ENCODE measurements at regions not wholly inside any gene's neighbourhood (a gene's known extent, or its start where the extent isn't known, plus 50 kb on each side); places are given as distances from the start of the nearest gene placed in this dataset.

DNA sequence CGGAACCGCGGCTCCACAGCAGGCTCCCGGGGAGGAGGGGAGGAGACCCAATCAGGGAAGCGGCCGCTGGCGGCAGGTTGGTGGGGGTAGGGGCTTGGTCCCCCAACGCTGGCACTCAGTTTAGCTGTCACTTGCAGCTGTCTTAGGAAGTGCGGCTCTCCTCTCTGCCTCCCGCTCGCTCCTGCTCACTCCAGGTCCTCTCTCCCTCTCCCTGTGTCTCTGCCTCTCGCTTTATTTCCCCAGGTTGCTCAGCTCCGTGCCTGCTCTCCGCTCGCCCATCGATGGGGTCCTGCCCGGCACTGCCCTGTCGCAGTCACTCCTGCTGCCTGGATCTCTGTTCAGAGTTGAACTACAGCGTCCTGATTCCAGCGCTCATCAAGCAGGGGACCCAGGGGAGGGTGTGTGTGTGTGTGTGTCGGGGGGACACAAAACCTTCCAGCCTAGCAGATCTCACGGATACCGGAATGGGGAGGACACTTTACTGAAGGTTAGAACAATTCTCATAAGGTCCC lies 145.6 kb downstream of the ENGASE start:
- DNase-seq (ENCODE audit: low read depth): no peak

DNA sequence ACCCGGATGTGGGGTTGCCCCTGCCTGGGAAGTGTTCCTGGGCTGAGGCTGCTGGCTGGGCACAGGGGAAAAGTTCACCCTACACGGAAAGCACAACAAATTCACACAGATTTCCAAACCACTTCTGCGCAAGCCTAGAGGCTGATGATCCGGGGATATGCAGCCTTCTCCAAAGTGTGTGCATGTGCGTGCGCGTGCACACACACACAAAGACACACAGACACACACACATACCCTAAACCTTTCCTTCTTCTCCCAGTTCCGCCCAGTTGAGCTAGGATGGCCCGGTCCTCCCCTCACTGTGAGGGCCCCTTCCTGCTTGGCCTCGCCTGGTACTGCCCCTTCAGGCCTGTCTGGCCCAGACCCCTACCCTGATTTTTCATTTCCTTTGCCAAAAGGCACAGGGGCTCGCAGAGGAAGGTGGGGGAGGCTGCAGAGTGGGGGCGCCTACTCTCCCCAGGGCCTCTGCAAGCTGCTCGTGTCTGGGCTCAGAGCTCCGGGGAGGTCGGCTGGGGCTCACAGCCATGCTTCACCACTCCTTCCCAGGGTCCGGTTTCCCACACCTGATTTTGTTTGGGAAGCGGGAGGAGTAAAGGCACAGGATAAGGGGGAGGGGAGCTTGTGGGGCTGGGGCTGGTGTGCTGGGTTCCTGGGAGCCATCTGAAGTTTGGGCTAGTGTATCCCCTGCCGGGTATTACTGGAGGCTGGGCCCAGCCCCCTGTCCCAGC lies 144.7 kb downstream of the ENGASE start:
- no peak for DNase-seq (ENCODE audit: low read depth)

DNA sequence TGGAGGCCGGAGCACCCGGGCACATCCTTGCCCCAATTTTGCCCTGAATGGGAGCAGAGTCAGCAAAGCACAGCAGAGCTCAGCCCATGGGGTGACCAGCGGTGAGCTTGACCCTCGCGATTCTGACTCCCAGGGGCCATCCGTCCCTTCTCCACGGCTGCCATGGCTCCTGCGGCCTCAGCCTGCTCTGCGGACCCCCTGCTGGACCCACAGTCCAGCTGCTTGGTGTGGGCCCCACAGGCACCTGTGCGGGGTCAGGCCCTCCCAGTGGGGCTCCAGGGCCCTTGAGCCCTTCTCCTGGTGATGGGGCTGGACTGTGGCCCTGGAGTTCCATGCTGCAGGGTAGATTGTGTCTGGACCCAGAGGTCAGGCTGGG lies 144.2 kb downstream of the ENGASE start:
- no peak for DNase-seq (ENCODE audit: low read depth)

DNA sequence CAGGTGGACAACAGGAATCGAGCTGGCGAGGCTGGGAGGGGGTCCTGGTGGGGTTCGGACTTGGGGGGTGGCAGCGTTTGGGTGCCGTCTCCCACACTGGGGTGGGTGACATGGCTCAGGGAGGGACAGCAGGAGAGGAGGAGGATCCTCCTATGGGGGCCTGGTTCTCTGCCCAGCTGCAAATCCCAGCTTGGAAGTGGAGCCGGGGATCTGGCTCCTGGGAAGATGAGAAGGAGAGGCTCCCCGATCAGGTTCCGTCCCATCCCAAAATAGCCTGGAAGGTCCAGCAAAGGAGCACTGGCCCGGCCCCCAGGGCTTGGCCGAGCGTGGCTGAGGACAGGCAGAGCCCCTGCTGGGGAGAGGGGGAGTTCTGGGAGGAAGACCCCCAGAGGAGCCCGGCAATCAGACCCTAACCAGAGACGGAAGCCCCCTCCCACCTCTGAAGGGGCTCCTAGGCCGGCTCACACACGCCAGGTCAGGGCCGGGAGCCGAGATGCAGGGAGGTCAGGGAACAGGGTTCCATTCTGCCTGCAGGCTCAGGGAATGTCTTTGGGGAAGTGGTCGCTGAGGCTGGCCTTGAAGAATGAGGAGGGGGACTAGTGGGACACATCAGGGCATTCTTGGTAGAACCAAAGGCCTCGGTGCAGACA lies 143.7 kb downstream of the ENGASE start:
- no peak for DNase-seq (ENCODE audit: low read depth)

DNA sequence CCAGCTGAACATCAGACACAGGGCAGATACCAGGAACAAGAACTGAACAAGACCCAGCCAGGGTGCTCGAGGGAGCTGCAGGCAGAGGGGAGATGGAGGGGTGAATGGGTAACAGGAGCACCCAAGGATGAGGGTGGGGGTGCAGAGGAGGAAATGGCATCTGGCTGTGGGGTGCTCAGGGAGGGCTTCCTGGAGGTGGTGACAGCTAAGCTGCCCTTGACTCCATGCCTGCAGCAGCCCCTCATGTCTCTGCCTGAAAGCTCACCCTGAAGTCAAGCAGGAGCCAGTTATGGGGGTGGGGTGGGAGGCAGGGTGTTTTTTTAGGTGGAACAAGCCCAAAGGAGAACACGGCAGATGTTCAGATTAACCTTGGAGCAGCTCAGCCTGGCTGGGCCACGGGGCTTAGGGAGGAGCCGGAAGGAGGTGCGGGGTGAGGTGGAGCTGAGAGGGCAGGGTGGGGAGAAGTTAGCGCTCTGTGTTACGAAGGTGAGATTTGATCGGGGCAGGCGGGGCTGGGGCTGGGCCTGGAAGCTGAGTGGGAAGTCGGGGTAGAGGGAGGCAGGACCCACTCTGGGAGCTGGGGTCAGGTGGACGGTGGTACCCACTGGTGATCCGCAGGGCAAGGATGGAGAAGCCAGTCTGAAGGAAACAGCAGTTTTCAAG lies 143.0 kb downstream of the ENGASE start:
- no peak for DNase-seq (ENCODE audit: low read depth)

DNA sequence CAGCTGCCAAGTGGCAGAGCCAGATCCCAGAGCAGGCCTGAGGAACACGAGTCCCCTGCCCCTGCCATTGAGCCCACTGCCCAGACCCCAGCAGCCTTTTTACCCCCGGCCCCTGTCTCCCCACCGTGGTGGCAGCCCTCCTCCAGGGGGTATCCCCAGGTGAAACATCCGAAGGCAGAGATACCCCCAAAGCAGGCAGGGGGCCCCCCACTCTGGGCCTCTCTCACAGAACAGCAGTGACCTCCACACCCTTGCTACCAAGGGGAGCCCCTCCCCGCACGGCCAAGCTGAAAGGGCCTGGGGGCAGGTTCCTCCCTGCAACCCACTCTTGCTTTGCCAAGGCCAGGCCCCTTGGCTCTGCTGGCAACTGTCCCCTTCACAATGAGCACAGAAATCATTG lies 142.2 kb downstream of the ENGASE start:
- DNase-seq (ENCODE audit: low read depth): no peak

DNA sequence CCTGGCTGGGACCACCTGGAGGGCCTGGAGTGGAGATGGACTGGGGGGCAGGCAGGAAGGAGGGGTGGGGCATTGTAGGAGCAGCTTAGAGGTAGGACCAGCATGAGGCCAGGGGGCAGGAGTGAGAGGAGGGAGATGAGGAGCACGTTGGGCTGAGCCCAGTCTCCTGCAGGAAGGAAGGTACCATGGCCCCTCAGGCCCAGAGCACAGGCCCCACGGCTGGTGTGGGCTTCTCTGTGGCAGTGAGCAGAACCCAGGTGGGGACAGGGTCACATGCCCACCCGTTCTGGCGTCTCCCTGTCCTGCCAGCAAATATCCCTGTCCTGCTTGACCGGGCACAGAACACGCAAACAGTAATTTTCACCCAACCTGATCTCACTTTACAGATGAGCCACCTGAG lies 141.8 kb downstream of the ENGASE start:
- no peak for DNase-seq (ENCODE audit: low read depth)

DNA sequence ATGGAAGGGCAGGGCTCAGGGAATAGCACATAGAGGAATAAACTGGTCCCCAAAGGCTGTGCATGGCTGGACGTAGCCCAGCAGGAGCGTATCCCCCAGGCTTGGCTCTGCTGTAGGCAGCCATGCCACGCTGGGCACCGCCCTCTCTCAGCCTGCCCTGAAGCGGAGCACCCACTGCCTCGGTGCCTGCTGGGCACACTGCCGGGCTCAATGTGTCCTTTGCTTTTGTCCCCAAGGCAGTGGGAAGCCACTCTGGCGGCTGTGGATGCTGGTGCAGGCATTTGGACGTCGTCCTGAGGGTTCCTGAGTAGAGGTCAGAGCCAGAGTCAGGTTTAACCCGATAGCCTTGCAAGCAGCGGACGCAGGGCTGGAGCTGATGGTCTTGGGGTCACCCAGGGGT lies 141.0 kb downstream of the ENGASE start:
- DNase-seq (ENCODE audit: low read depth): no peak

DNA sequence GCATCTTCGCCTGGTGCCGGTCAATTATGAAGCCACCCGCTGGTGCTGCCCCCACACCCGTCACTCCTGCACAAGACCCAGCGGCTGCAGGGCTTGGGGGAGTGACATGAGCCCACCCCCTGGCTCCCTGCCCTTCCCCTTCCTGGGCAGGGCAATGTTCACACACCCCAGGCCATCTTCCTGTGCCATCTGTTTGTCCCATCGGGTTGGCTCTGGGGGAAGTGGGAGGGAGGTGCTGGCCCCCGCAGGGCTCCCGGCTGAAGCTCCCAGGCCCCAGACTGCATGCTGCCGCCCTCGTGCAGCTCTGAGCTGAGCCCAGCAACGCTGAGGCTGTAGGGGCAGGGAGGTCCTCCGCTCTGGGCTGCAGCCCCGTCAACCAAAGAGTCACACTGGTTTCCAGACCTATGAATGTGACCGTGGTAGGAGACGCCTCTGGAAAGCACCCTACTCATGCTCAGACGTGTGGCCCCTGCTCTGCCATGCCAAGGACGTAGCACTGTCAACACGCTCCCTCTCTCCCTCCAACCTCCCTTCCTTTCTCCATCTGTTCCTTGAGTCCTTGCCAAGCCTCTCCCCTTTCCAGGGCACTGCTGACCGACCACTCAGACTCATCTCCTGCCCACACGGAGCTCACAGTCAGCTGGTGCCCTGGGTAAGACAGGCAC lies 140.4 kb downstream of the ENGASE start:
- DNase-seq (ENCODE audit: low read depth): no peak

DNA sequence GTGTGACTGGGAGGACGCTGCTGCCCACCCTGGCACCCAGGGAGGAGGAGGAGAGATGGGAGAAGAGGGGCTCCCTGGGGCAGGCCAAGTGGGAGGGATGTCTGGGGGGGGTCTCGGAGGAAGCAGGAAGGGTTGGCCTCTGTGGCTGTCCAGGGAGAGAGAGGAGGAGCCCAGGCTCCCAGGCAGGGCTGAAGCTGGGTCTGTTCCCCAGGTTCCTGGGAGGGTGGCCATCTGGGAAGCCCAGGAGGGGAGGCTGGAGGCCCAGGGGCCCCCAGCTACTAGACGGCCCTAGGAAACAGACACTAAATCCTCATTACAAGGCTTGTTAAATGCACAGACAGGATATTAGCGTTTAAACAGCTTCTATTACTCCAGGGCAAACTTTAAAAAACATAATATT lies 139.8 kb downstream of the ENGASE start:
- DNase-seq (ENCODE audit: low read depth): no peak

DNA sequence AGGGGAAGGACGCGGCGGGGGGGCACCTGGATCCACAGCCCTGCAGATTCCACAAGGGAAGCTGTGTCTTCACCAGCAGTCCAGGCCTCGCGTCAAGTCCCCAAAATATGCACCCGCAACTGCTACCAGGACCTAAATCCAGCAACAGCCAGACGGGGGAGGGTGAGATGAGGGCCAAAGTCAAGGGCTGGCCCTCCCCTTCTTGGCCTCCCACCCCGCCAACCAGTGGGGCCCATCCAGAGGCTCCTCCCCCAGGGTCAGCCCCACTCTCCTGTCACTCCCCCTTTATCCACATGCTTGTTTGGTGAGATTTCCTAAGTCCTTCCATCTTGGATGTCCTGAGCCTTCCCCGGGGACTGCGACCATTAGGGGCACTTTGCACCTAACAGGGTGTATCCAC lies 138.7 kb downstream of the ENGASE start:
- no peak for DNase-seq (ENCODE audit: low read depth)

DNA sequence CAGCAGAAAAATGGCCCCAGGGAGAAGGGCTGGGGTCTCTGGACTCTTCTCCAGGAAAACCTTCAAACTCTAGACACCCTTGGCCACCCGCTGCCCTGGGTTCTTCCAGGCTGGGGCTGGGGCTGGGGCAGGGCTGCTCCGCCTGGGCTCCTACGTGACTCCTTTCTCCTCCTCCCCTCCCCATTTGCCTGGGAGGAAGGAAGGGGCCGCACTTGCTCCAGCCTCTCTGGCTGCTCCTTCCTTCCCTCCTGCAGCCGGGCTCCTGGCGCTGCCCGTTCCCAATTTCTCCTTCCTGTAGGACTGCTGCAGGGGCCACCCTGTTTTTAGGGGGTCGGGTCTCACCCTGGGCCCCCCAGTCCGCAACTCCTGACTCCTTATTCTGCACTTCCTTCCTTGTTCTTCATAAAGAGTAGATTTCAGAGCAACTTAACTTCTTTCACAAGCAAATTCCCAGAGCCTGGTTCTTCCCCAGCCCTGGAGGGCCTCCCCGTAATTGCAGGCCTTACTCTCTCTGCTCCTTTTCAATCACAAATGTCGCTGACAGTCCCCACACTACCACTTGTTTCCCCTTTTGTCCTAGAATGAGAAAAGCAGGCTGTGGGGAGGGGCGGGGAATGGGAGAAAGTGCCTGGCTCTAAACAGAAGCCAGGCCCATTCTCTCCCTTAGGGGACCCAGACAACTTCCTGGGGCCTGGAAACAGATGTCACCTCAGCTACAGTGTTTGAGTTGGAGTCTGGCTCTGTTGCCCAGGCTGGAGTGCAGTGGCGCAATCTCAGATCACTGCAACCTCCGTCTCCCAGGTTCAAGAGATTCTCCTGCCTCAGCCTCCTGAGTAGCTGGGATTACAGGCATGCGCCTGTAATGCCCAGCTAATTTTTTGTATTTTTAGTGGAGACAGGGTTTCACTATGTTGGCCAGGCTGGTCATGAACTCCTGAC lies 137.8 kb downstream of the ENGASE start:
- DNase-seq (ENCODE audit: low read depth): no peak

DNA sequence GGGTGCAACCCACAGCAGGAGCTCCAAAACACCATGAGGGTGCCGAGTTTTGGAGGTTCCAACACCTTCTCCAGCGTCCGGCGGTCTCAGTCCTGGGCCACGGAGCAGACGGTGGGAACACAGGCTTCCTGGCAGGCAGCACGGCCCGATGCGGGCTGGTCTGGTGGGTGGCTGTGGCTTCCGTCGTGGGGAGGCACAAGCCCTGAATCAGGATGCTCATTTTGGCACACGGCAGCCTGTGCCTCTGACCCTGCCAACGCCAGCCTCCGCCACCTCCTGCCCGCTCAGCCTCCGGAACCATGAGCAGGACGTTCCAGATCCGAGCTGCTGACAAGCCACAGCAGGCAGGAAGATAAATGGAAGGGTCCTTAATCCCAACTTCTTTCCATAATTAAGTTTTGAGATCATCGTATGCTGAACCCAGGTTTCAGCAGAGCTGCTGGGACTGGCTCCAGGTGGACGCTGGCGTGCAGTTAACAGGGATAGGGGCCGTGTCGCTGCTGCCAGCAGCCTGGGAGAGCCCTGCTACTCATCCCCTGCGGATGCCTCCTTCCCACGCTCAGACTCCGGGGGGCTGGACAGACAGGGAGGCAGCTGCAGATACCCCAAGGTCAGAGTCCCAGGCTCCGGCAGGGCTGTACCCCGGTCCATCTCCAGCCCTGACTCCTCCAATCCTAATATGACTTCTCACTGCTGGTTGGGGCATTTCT lies 136.6 kb downstream of the ENGASE start:
- DNase-seq (ENCODE audit: low read depth): no peak

DNA sequence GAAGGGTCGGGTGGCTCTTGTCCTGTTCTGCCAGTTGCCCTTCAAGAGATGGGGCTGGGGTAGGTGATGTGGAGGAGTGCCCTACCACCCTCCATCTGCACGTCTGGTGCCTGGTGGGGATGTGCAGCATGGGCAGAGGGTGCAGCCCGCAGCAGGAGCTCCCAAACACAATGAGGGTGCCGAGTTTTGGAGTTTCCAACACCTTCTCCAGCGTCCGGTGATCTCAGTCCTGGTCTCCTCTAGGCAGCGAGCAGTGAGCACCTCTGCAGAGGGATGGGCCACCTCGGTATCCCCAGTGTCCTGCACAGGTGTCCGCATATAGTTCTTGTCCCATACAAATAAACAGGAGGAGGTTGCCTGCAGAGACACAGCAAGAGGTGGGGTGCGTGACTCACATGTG lies 136.0 kb downstream of the ENGASE start:
- no peak for DNase-seq (ENCODE audit: low read depth)

DNA sequence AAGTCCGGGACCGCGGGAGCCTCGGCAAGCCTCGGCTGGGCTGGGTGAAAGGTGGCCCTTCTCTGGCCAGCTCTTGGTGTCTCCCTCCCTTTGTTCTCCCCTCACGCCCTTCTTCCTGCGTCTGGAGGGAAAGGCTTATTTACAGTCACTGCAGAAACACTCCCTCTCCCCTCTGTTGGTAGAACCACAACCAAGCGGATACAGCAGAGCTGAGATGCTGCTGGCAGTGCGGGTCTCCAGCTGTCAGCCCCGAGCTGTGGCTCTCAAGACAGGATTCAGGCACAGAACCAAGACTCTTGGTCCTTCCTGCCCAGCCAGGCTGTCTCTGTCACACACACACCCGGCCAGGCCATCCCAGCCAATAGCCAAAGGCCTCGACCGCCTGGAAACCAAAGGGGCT lies 133.3 kb downstream of the ENGASE start:
- no peak for DNase-seq (ENCODE audit: low read depth)

DNA sequence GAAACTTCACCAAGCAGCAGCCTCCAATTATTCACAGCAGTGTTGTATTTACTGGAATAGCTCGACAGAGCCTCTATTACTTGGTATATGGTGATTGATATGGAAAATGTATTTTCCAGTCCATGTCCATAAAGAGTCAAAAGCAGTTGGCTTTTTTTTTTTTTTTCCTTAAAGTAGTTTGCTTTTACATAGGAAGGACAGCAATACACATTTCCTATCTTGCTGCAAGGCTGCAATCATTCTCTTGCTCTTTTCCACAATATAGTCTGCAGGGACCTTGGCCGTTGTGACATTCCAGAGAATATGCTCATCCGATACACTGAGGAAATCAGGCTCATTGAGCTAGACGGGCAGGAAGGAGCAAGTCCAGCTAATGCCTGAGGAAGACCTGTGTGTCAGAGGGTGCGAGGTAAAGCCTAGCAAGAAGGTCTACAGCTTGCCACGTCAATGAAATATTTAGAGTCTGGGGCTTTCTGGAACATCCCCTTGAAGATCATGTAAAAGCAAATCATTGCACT lies 131.1 kb downstream of the ENGASE start:
- no peak for DNase-seq (ENCODE audit: low read depth)

DNA sequence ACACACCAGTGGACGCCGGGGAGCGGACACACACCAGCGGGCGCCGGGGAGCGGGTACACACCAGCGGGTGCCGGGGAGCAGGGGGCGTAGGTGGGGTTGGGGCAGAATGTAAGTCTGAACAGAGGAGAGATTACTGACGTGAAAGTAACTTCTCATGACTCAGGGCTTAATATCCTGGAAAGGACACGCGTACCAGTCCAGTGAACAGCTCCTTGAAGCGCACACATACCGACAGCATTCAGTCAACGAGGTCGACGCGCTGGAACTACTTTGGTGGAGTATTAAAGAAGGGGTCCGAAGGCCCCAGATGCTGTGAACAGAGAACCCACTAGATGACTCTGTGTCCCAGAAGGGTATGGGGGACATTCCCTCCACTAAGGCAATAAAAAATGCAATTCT lies 129.6 kb downstream of the ENGASE start:
- no peak for DNase-seq (ENCODE audit: low read depth)

DNA sequence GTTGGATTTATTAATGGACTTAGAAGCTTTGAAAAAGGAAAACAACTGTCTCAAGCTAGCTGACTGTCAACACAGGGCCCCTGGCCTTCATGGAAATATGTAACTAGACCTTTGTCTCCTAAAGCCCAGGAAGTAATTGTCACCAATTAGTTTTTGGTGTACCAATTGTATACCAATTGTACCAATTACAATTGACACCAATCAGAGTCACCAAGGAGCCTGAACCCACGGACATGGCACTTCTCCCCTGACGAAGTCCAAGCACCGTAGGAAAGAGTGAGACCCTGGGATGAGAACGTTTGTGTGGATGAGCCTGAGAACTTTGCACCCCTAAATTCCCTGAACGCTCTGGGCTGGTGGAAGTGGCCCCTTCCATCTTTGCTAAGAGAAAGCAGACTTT lies 129.0 kb downstream of the ENGASE start:
- no peak for DNase-seq (ENCODE audit: low read depth)

DNA sequence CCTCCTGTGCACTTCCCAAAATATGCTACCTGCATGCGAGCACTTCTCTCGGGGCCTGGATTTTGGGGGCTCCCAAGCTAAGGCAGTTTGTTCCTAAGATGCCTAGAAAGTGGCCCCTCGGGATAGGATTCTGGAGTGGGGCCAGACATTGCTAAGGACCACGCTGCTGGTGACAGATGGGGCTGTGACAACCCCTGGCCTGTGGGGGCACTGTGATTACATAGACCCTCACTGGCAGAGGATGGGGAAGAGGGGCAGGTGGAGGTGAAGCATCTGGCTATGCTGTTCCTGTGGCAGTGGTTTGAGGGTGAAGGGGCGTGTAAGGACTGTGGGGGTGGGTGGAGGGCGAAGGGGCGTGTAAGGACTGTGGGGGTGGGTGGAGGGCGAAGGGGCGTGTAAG lies 128.4 kb downstream of the ENGASE start:
- no peak for DNase-seq (ENCODE audit: low read depth)

DNA sequence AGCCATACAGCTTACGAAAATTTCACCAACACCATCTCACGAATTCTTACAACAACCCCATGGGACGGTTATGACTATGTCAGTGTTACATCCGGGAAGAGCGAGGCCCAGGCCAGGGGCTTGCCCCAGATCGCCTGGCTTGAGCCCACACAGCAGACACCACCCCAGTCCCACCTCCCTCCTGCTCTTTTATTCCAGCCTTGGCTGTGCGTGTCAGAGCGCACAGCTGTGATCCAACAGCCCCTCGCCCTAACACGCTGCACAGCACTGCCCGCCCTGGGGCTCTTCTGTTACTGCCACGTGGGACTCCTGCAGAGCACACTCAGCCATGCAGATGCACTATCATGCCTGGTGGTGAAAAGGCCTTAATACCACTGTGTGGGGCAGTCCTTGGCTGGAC lies 127.9 kb downstream of the ENGASE start:
- DNase-seq (ENCODE audit: low read depth): no peak

Measured in M059J (cell line).